ENCODE measurements at regions not wholly inside any gene's neighbourhood (a gene's known extent, or its start where the extent isn't known, plus 50 kb on each side); places are given as distances from the start of the nearest gene placed in this dataset.
"Not testable (repeated sequence)": the region's sequence is repeated elsewhere in the genome, so short reads cannot be mapped to it uniquely, and the experiment has no call there.

GRCh38 chr7:37594602-37595001 is 89.0 kb upstream of the GPR141 start:
- DNase-seq (ENCODE audit: low read depth) = no peak
- TF ChIP-seq, protein P1, sequence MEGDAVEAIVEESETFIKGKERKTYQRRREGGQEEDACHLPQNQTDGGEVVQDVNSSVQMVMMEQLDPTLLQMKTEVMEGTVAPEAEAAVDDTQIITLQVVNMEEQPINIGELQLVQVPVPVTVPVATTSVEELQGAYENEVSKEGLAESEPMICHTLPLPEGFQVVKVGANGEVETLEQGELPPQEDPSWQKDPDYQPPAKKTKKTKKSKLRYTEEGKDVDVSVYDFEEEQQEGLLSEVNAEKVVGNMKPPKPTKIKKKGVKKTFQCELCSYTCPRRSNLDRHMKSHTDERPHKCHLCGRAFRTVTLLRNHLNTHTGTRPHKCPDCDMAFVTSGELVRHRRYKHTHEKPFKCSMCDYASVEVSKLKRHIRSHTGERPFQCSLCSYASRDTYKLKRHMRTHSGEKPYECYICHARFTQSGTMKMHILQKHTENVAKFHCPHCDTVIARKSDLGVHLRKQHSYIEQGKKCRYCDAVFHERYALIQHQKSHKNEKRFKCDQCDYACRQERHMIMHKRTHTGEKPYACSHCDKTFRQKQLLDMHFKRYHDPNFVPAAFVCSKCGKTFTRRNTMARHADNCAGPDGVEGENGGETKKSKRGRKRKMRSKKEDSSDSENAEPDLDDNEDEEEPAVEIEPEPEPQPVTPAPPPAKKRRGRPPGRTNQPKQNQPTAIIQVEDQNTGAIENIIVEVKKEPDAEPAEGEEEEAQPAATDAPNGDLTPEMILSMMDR (IDR thresholded peaks at IDR 0.05; ENCODE audit: low read length, missing control alignments) = no peak
- no peak overlapping the region for H3K4me3 ChIP-seq (replicated peaks; ENCODE audit: low read depth, low read length)

- TF ChIP-seq, protein P1 (IDR thresholded peaks at IDR 0.05; ENCODE audit: low read length, missing control alignments) = no peak
- H3K4me3 ChIP-seq (replicated peaks; ENCODE audit: low read depth, low read length) = no peak overlapping the region
- DNase-seq (ENCODE audit: low read depth) = no peak
Measured at GRCh38 chr7:37598824-37599223, 84.7 kb upstream of the GPR141 start.

GRCh38 chr7:37601321-37601720 is 82.2 kb upstream of the GPR141 start:
- no peak overlapping the region for H3K4me3 ChIP-seq (replicated peaks; ENCODE audit: low read depth, low read length)
- TF ChIP-seq, protein P1 (IDR thresholded peaks at IDR 0.05; ENCODE audit: low read length, missing control alignments) = no peak
- DNase-seq (ENCODE audit: low read depth) = no peak

- no peak for DNase-seq (ENCODE audit: low read depth)
- TF ChIP-seq, protein P1 (IDR thresholded peaks at IDR 0.05; ENCODE audit: low read length, missing control alignments) = no peak
Measured at GRCh38 chr7:37604078-37604477, 79.5 kb upstream of the GPR141 start.

GRCh38 chr7:37617406-37617805 is 66.2 kb upstream of the GPR141 start:
- DNase-seq (ENCODE audit: low read depth) = not testable (repeated sequence)

More at GRCh38 chr7:37604078-37604477, 79.5 kb upstream of the GPR141 start:
- H3K4me3 ChIP-seq (replicated peaks; ENCODE audit: low read depth, low read length) = no peak overlapping the region

DNA sequence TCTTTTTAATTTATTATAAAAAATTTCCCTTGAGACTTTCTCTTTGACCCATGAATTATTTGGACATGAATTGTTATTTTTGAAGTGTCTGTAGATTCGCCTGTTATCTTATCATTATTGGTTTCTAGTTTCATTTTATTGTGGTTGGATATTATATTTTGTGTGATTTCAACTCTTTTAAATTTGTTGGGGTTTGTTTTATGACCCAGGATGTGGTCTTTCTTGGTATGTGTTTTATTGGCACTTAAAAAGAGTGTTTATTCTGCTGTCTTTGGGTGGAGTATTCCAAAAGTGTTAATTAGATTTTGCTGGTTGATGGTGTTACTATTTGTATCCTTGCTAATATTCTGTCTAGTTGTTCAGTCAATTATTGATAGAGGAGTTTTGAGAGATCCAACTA is 50.5 kb upstream of the GPR141 start:
- no peak overlapping the region for H3K4me3 ChIP-seq (replicated peaks; ENCODE audit: low read depth, low read length)
- TF ChIP-seq, protein P1 (IDR thresholded peaks at IDR 0.05; ENCODE audit: low read length, missing control alignments) = no peak
- no peak for DNase-seq (ENCODE audit: low read depth)

More at GRCh38 chr7:37617406-37617805, 66.2 kb upstream of the GPR141 start:
- not testable (repeated sequence) for H3K4me3 ChIP-seq (replicated peaks; ENCODE audit: low read depth, low read length)

All from fibroblast of pulmonary artery (primary cell).